Neural progenitor cell (in vitro differentiated cells): ENCODE measurements at regions not wholly inside any gene's neighbourhood (a gene's known extent, or its start where the extent isn't known, plus 50 kb on each side); places are given as distances from the start of the nearest gene placed in this dataset.

Source experiments
- EZH2 ChIP-seq: fragments of 200-600 bp; sonication (generic); IDR thresholded peaks from 2 replicates; pipeline ENCODE4 v1.6.1; 2017; ENCODE audit warnings: antibody characterized with exemption, mild to moderate bottlenecking, moderate library complexity
- TF ChIP-seq, protein P1 (sequence below): fragments of 200-600 bp; sonication (generic); IDR thresholded peaks from 2 replicates; pipeline ENCODE4 v1.5.1; 2017; ENCODE audit warnings: antibody characterized with exemption, mild to moderate bottlenecking

DNA sequence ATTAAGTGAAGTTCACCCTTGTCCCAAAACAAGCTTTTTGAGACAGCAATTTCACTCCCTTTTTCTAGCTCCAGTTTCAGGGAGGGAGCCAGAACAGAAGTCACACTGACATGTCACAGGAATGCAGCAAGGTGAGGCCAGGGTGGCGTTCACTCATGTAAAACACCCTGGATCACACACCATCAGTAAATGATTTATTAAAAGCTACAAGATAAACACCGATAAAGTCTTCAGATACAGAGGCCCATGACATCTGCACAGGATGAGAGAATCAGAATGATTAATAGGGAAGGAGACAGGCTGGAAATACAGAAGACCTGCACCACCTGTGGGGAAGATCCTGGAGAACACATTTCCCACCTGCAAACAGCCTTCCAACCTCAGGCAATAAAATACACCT is 77.5 kb upstream of the DYNLRB2 start:
- TF ChIP-seq, protein P1, sequence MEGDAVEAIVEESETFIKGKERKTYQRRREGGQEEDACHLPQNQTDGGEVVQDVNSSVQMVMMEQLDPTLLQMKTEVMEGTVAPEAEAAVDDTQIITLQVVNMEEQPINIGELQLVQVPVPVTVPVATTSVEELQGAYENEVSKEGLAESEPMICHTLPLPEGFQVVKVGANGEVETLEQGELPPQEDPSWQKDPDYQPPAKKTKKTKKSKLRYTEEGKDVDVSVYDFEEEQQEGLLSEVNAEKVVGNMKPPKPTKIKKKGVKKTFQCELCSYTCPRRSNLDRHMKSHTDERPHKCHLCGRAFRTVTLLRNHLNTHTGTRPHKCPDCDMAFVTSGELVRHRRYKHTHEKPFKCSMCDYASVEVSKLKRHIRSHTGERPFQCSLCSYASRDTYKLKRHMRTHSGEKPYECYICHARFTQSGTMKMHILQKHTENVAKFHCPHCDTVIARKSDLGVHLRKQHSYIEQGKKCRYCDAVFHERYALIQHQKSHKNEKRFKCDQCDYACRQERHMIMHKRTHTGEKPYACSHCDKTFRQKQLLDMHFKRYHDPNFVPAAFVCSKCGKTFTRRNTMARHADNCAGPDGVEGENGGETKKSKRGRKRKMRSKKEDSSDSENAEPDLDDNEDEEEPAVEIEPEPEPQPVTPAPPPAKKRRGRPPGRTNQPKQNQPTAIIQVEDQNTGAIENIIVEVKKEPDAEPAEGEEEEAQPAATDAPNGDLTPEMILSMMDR = no peak
- TF ChIP-seq EZH2 = no peak
